ENCODE measurements at regions not wholly inside any gene's neighbourhood (a gene's known extent, or its start where the extent isn't known, plus 50 kb on each side); places are given as distances from the start of the nearest gene placed in this dataset.
A peak's percentile ranks its signal among the peaks of the same experiment; 100 is the strongest.
"Not testable (repeated sequence)": the region's sequence is repeated elsewhere in the genome, so short reads cannot be mapped to it uniquely, and the experiment has no call there.

DNA sequence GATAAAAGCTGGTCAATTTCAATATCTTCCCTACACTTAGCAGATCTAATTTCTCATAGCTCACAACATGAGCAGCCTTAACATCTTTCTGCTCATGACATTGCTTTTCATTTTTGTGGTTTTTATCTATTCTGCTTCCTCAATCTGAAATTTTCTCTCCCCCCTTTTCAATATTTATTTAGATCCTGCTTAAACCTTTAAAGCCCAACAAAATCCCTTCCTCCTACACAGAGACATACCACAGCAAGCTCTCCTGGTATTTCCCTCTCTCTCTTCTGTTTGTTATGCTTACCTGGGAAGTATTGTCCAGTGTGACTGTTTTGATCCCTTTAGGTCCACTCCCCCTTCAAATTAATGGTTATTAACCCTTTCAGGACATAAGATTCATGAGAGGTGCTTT lies 582.5 kb downstream of the RFPL4B start:
- DNase-seq (ENCODE audit: low read depth) = no peak

DNA sequence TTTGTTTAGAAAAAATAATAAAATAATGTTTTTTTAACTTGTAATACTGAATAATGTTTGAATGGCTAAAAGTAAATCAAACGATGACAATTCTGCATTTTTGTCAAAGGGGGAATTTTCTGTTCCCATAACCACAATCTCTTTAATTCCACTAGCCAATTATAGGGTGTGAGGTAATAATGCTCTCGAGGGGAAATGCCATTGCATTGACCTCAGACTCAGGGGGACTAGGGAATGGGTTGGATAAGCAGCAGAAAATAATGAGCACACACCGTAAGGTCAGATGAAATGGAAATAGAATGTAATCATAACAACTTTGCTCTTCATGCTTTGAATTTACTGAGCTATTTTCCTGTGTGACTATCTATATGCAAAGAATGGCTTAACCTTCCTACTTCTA lies 584.7 kb downstream of the RFPL4B start:
- peak; percentile 12 for DNase-seq (ENCODE audit: low read depth)

DNA sequence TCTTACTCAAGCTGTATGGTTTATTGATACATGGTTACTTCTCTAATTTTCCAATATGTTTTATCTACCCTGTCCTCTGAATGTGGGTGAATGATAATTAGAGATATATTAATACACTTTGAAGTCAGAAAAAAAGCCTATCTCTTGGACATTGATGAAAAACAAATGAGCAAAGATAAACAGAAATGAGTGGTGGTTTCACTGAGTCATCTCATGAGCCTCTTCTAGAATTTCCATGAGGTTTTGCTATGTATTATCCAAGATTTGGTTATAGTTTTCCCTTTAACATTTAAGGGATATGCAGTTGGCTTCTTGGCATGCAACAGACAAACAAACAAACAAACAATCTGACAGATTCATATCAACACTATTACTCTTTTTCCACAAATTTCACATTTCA lies 586.8 kb downstream of the RFPL4B start:
- DNase-seq (ENCODE audit: low read depth) = no peak

DNA sequence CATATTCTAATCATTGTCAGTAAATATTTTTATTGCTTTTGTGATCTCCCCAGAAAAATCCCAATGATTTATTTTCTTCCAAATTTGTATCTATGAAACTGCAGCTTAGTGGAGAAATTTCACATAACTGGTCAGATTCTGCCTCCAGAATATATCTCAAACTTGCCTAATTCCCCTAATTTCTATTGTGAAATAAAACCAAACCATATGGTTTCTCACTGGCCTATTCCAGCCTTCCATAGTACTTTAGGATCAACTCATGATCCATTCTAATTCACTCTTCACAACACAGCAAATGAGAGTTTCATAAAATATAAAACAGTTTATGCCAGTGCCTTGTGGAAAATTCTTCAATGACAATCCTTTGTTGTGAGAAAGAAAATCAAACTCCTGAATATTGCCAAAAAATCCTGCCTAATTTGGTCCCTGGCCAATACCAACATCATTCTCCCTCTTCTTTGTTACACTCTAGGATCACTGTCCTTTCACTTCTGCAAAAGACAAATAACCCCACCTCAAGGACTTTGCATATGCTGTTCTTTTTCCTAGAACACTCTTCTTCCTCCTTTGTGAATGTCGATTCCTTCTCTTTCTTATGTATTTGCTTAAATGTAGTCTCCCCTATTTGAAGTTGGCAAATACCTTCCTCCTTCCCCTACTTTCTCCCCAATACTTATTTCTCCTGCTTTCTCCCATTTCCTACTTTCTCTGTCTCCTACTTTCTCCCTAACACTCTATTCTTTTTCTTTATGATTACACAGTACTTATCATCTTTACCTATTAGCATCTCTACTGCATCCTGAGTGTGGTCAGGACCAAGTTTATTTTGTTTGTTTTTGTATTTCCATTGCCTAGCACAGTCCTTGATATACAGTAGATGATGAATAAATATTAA lies 587.5 kb downstream of the RFPL4B start:
- DNase-seq (ENCODE audit: low read depth) = no peak

DNA sequence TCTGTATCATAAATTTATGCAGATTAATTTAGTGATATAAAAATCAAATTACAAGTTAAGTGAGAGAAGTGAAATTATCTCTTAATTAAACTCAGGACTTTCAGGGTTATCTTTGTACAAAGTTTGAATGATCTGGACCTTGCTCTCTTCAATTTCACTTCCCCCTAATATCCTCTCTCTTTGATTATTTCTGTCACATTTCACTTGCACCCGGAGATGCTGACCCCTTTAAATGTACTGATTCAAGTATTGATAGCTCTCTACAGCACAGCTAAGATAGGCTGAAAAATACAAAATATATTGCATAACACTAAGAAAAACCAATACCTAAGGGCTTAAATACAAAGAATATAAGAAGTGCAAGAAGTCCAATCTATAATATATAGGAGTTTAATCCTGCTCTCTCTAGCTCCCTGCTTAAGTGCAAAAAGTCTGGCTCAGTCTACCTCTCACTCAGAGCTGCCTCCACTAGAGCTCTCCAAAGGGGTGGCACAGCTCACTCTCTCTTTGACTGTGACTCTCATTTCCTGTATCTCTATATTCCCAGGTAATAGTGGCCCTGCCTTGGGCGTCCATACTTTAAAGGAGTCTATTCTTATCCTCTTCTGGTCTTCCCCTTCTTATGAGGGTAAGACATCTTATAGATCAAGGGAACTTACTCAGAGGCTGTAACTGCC lies 588.4 kb downstream of the RFPL4B start:
- no peak for DNase-seq (ENCODE audit: low read depth)

DNA sequence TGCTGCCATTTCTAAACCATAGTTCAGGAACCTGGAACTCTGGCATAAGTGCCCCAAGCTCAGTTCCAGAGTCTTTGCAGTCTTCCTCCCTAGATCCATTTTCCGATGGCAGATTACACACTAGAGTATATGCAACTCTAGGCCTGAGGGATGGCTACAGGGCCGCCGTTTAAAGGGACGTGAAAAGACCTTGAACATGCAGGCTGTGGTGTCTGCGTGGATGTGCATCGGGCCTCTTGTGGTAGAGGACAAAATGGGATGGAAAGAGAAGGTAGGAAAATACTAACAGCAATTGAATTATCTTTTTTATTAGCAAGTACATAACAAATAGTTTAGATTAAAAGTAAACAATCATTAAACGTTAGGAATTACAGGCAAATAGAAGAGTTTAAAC lies 588.9 kb downstream of the RFPL4B start:
- no peak for DNase-seq (ENCODE audit: low read depth)

DNA sequence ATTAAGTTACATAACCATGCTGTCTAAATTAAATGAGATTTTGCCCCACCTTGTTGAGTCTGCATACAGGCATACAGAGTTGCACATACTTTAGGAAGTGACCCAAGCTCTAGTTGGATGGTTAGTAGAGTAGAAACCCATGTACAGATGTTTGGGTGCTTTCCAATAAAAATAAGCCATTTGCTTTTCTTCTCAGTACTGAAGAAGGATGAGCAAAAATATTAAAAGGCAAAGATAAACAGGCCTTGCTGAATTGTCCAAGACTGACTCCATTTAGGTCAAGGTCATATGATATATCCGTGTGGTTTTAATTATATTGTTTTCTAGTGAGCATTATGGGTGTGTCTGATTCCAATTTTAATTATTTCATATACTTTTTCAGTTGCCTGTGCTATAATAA lies 589.4 kb downstream of the RFPL4B start:
- DNase-seq (ENCODE audit: low read depth) = no peak

DNA sequence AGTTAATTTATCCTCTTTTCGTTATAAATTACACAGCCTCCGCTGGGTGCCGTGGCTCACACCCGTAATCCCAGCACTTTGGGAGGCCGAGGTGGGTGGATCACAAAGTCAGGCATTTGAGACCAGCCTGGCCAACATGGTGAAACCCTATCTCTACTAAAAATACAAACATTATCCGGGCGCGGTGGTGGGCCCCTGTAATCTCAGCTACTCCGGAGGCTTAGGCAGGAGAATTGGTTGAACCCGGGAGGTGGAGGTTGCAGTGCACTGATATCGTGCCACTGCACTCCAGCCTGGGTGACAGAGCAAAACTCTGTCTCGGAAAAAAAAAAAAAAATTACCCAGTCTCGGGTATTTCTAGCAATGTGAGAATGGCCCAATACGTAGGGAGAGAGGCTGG lies 590.6 kb downstream of the RFPL4B start:
- not testable (repeated sequence) for DNase-seq (ENCODE audit: low read depth)

DNA sequence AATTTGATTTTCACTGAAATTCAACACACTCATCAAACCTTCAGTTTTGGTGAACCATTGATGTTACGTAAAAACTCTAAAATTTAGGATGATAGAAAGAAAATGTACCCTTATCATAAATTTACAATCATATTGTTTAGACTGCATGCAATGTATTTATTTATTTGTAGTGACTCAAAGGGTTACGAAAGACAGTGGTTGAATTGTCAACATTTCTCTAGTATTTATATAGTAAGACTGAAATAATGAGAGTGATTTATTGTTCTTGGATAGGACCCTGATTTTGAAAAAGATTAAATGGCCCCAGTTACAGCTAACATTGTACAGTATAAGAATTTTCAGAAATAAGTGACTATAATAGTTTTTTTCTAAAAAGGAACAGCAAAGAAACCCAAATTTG lies 591.5 kb downstream of the RFPL4B start:
- DNase-seq (ENCODE audit: low read depth) = no peak

DNA sequence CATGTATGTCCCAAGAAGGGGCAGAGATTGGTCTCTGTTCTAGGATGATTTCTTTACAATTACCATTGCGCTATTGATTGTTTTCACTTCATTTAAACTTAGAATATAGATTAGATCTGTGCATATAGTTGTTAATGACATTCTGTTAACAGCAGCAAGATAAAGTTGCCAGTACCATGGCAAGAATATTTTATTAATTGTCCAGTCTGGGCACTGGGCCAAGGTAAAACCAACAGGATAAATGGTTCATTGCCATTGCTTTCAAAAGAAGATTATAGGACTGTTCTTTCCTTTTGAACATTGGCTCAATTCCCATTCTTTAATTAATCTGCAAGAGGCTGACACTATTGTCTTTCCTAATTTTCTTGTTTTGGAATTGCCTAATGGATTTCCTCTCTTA lies 592.4 kb downstream of the RFPL4B start:
- DNase-seq (ENCODE audit: low read depth) = no peak

DNA sequence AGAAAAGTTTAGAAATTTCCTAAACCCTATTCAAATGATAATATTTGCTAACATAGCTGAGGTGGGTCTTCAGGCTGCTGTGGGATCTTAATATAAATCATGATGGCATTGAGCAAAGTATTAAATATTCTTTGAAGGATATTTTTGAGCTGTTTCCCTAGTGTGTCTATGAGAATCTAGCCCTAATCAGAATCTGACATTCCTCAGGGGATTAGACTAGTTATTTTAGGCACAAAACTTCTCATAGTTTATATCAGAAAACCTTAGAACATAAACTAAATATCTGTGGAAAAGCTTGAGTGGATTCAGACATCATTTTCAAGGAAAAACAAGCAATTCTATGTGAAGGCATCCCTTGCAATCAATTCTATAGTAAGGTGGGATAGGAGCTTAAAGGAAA lies 594.5 kb downstream of the RFPL4B start:
- no peak for DNase-seq (ENCODE audit: low read depth)

DNA sequence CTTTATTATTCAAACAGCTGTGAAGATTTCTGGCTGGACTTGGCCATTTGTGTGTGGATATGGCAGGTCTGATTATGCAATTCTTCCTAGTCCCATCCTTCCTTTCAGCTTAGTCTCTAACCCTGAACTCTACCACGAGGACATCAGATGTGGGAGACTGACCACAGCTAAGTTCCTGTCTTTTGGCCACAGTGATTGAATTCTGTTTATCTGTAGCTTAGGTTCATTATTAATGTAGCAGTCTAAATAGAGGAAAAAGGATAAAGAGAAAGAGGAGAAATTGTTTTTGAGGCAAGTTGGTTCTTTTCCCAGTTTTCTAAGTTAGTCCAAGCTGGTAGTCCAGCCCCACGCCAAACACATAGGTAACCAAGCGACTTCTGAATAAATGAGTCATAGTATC lies 598.9 kb downstream of the RFPL4B start:
- no peak for DNase-seq (ENCODE audit: low read depth)

DNA sequence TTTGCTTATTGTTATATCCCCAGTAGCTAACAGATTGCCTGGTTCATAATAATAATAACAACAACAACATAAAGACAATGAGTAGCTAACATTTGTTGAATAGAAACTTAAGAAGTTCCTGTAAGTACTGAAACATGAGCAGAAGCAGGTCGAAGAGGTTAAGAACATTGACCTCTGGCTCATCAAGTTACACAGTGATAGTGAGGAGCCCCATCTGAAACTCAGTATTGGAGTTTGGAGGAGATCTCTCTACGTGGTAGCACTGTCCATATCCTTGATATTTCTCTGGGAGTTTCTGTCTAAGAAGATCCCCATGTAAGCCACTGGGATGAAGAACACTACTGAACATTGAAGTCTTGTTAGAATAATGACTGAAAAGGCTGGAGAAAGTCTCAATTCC lies 600.4 kb downstream of the RFPL4B start:
- DNase-seq (ENCODE audit: low read depth) = no peak

DNA sequence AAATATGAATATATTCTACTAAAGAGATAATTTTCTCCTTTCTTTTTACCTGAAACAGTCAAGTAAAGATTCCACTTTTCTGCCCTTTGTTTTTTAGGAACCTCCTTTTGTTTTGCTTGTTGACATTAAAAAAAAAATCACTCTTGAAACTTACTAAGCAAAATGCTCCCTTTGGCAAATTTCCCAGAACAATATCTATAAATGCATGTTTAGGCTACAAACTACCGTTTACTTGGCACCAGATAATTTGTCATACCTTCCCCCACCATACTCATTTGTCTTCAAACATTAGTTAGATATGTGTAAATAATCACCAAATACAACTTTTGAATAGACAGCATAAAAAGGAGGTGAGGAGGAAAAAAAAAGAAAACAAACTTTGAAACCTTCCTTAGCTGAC lies 604.7 kb downstream of the RFPL4B start:
- DNase-seq (ENCODE audit: low read depth) = no peak

DNA sequence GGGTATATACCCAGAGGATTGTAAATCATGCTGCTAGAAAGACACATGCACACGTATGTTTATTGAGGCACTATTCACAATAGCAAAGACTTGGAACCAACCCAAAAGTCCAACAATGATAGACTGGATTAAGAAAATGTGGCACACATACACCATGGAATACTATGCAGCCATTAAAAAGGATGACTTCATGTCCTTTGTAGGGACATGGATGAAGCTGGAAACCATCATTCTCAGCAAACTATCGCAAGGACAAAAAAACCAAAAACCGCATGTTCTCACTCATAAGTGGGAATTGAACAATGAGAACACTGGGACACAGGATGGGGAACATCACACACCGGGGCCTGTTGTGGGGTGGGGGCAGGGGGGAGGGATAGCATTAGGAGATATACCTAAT lies 608.6 kb downstream of the RFPL4B start:
- not testable (repeated sequence) for DNase-seq (ENCODE audit: low read depth)

DNA sequence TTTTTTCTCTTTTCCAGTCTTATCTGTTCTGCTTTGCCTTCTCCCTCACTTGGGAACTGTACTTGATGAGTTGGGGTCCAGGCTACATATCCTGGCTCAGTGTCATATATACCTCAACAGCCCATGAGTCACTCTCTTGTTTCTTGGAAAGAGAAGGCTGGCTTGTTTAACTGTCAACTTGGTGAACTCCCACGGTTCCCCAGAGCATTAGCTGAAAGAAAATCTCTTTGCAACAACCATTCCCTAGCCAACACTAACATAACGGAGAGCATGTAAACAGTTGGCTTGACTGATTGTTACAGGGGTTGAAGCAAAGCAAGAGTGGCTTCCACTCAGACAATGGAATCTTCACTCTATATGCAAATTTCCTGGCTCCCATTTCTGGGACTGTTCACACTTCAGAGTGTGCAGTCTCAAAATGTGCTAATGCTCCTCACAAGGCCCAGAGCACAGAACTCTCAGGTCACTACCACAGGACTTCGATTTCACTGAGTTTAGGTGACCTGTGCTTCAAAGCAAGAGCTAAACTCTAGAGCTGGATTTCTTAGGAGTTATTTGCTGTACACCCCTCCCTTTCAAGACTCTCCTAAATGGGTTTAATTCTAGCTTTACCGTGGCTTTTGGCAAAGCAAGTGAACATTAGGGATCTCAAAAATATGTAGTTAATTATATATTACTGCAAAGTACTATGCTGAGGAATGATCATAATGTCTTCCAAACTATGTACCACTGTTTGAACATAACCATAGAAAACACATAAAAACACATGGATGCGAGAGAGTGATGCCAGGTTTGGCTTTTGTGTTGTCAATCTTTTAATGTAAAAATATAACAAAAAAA lies 609.8 kb downstream of the RFPL4B start:
- peak; percentile 70 for DNase-seq (ENCODE audit: low read depth)

DNA sequence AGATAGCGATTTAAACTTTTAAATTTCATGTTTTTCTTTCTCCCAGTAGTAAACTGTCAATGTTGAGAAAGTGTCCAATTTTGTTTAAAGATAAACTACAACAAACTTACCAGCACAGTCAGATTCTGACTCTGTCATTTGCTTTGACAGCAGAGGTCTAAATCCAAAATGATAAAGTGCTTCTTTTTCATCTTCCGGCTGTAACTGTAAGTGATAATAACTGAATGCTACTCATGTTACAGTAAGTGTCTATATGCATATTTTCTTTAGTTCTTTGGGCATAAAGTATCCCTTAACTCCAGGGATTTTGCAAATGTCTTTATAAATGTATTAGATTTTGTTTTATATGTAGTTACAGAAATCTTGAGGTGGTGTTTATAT lies 610.4 kb downstream of the RFPL4B start:
- no peak for DNase-seq (ENCODE audit: low read depth)

DNA sequence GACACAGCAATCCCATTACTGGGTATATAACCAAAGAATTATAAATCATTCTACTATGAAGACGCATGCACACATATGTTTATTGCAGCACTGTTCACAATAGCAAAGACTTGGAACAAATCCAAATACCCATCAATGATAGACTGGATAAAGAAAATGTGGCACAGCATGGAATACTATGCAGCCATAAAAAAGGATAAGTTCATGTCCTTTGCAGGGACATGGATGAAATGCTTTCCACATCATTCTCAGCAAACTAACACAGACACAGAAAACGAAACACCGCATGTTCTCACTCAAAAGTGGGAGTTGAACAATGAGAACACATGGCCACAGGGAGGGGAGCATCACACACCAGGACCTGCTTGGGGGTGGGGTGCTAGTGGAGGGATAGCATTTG lies 613.0 kb downstream of the RFPL4B start:
- DNase-seq (ENCODE audit: low read depth) = not testable (repeated sequence)

DNA sequence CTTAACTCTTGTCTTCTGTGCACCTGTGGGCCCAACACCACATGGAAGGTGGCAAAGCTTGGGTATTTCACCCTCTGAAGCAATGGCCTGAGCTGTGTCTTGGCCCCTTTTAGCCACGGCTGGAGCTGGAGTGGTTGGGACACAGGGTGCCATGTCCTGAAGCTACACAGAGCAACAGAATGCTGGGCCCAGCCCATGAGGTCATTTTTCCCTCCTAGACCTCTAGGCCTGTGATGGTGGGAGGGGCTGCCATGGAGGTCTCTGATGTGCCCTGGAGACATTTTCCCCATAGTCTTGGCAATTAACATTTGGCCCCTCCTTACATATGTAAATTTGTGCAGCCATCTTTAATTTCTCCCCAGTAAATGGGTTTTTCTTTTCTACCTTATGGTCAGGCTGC lies 620.8 kb downstream of the RFPL4B start:
- no peak for DNase-seq (ENCODE audit: low read depth)

DNA sequence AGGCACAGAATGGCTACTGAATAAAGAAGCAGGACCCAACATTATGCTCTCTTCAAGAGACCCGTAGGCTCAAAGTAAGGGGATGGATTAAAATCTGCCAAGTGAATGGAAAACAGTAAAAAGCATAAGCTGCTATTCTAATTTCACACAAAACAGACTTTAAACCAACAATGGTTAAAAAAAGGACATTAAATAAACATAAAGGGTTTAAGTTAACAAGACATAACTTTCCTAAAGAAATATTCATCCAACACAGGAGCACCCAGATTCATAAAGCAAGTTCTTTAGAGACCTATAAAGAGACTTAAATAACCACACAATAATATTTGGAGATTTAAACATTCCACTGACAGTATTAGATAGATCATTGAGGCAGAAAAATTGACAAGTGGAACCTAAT lies 624.5 kb downstream of the RFPL4B start:
- DNase-seq (ENCODE audit: low read depth) = no peak

DNA sequence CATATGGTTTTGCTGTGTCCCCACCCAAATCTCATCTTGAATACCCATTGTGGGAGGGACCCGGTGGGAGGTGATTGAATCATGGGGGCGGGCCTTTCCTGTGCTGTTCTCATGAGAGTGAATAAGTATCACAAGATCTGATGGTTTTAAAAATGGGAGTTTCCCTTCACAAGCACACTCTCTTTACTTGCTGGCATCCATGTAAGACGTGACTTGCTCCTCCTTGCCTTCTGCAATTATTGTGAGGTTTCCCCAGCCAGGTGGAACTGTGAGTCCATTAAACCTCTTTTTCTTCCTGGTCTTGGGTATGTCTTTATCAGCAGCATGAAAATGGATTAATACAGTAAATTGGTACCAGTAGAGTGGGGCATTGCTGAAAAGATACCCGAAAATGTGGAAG lies 627.8 kb downstream of the RFPL4B start:
- DNase-seq (ENCODE audit: low read depth) = not testable (repeated sequence)

DNA sequence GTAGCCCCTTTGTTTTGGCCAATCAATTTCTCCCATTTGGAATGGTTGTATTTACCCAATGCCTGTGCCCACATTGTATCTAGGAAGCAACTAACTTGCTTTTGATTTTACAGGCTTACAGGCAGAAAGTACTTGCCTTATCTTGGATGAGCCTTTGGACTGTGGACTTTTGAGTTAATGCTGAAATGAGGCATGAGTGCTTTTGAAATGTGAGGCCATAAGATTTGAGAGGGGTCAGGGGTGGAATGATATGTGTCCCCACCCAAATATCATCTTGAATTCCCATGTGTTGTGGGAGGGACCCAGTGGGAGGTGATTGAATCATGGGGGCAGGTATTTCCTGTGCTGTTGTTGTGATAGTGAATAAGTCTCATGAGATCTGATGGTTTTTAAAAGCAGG lies 629.4 kb downstream of the RFPL4B start:
- peak; percentile 19 for DNase-seq (ENCODE audit: low read depth)
